AG04449 (cell line): ENCODE measurements at regions not wholly inside any gene's neighbourhood (a gene's known extent, or its start where the extent isn't known, plus 50 kb on each side); places are given as distances from the start of the nearest gene placed in this dataset.

ENCODE experiments used
- CTCF ChIA-PET: fragments of 350-600 bp; formaldehyde crosslinking; extraction: SDS; loops from one replicate; lab custom pipeline; 2021; ENCODE audit warnings: antibody characterized with exemption; lab: Yijun Ruan, JAX
- POLR2A ChIA-PET: fragments of 400-600, 350-600 bp; formaldehyde crosslinking; extraction: SDS; loops from one replicate; lab custom pipeline; 2020; ENCODE audit warnings: antibody characterized with exemption, inconsistent platforms; lab: Yijun Ruan, JAX
- DNase-seq: peaks from one replicate; pipeline ENCODE4 v3.0.0-alpha.2; 2010; ENCODE audit warnings: low read depth, low spot score
- H3K4me3 ChIP-seq: 2 replicates; pipeline ENCODE4 v1.5.1; 2011; ENCODE audit warnings: low read depth, mild to moderate bottlenecking, control low read depth, low read length
- CTCF ChIP-seq: IDR thresholded peaks from one replicate; pipeline ENCODE4 v1.5.1; 2011; ENCODE audit warnings: mild to moderate bottlenecking, moderate library complexity, low read length, control low read depth, inconsistent platforms; ENCODE audit not compliant: insufficient read depth; ENCODE audit errors: missing control alignments

- DNase-seq, result no peak
- POLR2A ChIA-PET, result no interaction called here
- CTCF ChIA-PET, result no interaction called here
- H3K4me3 ChIP-seq, result no peak overlapping the region
- TF ChIP-seq CTCF, result no peak
These were observed 310.6 kb upstream of the MIR17HG start for GRCh38 chr13:91036886-91037285.

- no peak for TF ChIP-seq CTCF
- no peak for DNase-seq
- ChIA-PET CTCF (no interaction called here), POLR2A (no interaction called here)
- no peak overlapping the region for H3K4me3 ChIP-seq
These were observed 304.6 kb upstream of the MIR17HG start for GRCh38 chr13:91042870-91043269.

- TF ChIP-seq CTCF, result no peak
- CTCF ChIA-PET, result no interaction called here
- H3K4me3 ChIP-seq, result no peak overlapping the region
- DNase-seq, result no peak
- POLR2A ChIA-PET, result no interaction called here
These were observed 302.0 kb upstream of the MIR17HG start for GRCh38 chr13:91045351-91046034.

- no peak overlapping the region for H3K4me3 ChIP-seq
- ChIA-PET POLR2A (no interaction called here), CTCF (no interaction called here)
- no peak for TF ChIP-seq CTCF
- no peak for DNase-seq
These were observed 300.7 kb upstream of the MIR17HG start for GRCh38 chr13:91046715-91047327.

GRCh38 chr13:91050970-91051369 is 296.5 kb upstream of the MIR17HG start:
- POLR2A ChIA-PET, result no interaction called here
- no peak for TF ChIP-seq CTCF
- H3K4me3 ChIP-seq, result no peak overlapping the region
- CTCF ChIA-PET, result no interaction called here
- no peak for DNase-seq

- no peak for TF ChIP-seq CTCF
- CTCF ChIA-PET, result no interaction called here
- POLR2A ChIA-PET, result no interaction called here
- no peak for DNase-seq
- no peak overlapping the region for H3K4me3 ChIP-seq
These were observed 294.6 kb upstream of the MIR17HG start for GRCh38 chr13:91052876-91053275.
